SK-N-SH treated with all-trans-retinoic acid at 6 μM for 48 hours (cell line): ENCODE measurements at regions not wholly inside any gene's neighbourhood (a gene's known extent, or its start where the extent isn't known, plus 50 kb on each side); places are given as distances from the start of the nearest gene placed in this dataset.
"Not testable (repeated sequence)": the region's sequence is repeated elsewhere in the genome, so short reads cannot be mapped to it uniquely, and the experiment has no call there.

Experiments
- ATAC-seq: fragments of 200-7000 bp; cut with Tn5 transposase; 3 replicates; pipeline ENCODE4 v1.9.1; 2020; ENCODE audit warnings: mild to moderate bottlenecking, moderate library complexity
- ARNTL ChIP-seq: fragments of 450-650 bp; formaldehyde crosslinking; IDR thresholded peaks from 2 replicates; pipeline ENCODE4 v1.5.0; 2020; ENCODE audit warnings: low read depth, mild to moderate bottlenecking, moderate library complexity, borderline replicate concordance
- BACH2 ChIP-seq: fragments of 250-450 bp; sonication (Bioruptor Pico); IDR thresholded peaks from 2 replicates; pipeline ENCODE4 v1.9.0; 2021; ENCODE audit warnings: mild to moderate bottlenecking, borderline replicate concordance
- CREB5 ChIP-seq: fragments of 250-450 bp; sonication (Bioruptor Pico); IDR thresholded peaks from 2 replicates; pipeline ENCODE4 v1.5.1; 2020; ENCODE audit warnings: low read depth, mild to moderate bottlenecking, moderate library complexity
- CSDC2 ChIP-seq: fragments of 250-450 bp; sonication (Bioruptor Pico); IDR thresholded peaks from 2 replicates; pipeline ENCODE4 v1.5.0; 2020; ENCODE audit warnings: mild to moderate bottlenecking, moderate library complexity
- CSRNP3 ChIP-seq: fragments of 250-450 bp; sonication (Bioruptor Pico); IDR thresholded peaks from 2 replicates; pipeline ENCODE4 v1.5.1; 2021; ENCODE audit warnings: mild to moderate bottlenecking, moderate library complexity
- ESRRG ChIP-seq: fragments of 250-450 bp; sonication (Bioruptor Pico); IDR thresholded peaks from 2 replicates; pipeline ENCODE4 v1.6.1; 2021; ENCODE audit warnings: mild to moderate bottlenecking
- GLIS3 ChIP-seq: fragments of 250-450 bp; sonication (Bioruptor Pico); IDR thresholded peaks from 2 replicates; pipeline ENCODE4 v1.5.0; 2020; ENCODE audit warnings: mild to moderate bottlenecking, moderate library complexity
- OSR1 ChIP-seq: fragments of 250-450 bp; sonication (Bioruptor Pico); IDR thresholded peaks from 2 replicates; pipeline ENCODE4 v1.8.0; 2022; ENCODE audit warnings: moderate library complexity, mild to moderate bottlenecking, inconsistent platforms
- POU6F1 ChIP-seq: fragments of 250-450 bp; sonication (Bioruptor Pico); IDR thresholded peaks from 2 replicates; pipeline ENCODE4 v1.8.0; 2021; ENCODE audit warnings: low read depth, mild to moderate bottlenecking, moderate library complexity, borderline replicate concordance
- RARB ChIP-seq: fragments of 250-450 bp; sonication (Bioruptor Pico); IDR thresholded peaks from 2 replicates; pipeline ENCODE4 v1.8.0; 2021; ENCODE audit warnings: mild to moderate bottlenecking, moderate library complexity
- SNAI2 ChIP-seq: fragments of 250-450 bp; sonication (Bioruptor Pico); IDR thresholded peaks from 2 replicates; pipeline ENCODE4 v1.5.0; 2020; ENCODE audit warnings: mild to moderate bottlenecking, moderate library complexity
- TCF4 ChIP-seq: fragments of 250-450 bp; sonication (Bioruptor Pico); IDR thresholded peaks from 2 replicates; pipeline ENCODE4 v1.8.0; 2021; ENCODE audit warnings: mild to moderate bottlenecking, moderate library complexity, borderline replicate concordance
- TOX ChIP-seq: fragments of 250-450 bp; sonication (Bioruptor Pico); IDR thresholded peaks from 2 replicates; pipeline ENCODE4 v1.8.0; 2021; ENCODE audit warnings: mild to moderate bottlenecking, moderate library complexity, borderline replicate concordance
- TSHZ2 ChIP-seq: fragments of 250-450 bp; sonication (Bioruptor Pico); IDR thresholded peaks from 2 replicates; pipeline ENCODE4 v1.5.0; 2020; ENCODE audit warnings: mild to moderate bottlenecking, moderate library complexity
- ZFP30 ChIP-seq: fragments of 450-650 bp; formaldehyde crosslinking; IDR thresholded peaks from 2 replicates; pipeline ENCODE4 v1.5.0; 2022; ENCODE audit warnings: mild to moderate bottlenecking, moderate library complexity
- ZNF565 ChIP-seq: fragments of 450-650 bp; formaldehyde crosslinking; conservative IDR thresholded peaks from 2 replicates; pipeline ENCODE4 v1.5.0; 2020; ENCODE audit warnings: low read depth, mild to moderate bottlenecking, moderate library complexity
- ZNF70 ChIP-seq: fragments of 450-650 bp; formaldehyde crosslinking; IDR thresholded peaks from 2 replicates; pipeline ENCODE4 v1.5.0; 2020; ENCODE audit warnings: mild to moderate bottlenecking, moderate library complexity
- ZNF8 ChIP-seq: fragments of 450-650 bp; formaldehyde crosslinking; IDR thresholded peaks from 2 replicates; pipeline ENCODE4 v1.5.0; 2020; ENCODE audit warnings: mild to moderate bottlenecking, moderate library complexity

DNA sequence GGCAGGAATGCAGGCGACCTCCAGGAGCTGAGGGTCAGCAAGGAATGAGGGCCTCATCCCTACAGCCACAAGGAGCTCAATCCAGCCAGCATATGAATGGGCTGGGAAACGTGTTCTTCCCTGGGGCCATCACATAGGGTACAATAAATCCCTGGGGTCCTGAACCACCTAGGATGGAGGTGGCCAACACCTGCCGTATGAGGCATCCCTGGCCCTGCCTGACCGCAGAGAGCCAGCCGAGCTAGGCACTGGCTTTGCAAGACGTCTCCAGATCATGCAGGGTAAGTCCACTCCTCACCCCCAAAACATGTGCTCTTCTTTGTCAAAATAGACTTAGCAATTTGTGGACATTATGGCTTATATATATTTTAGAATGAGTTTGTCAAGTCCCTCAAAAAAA is 303.7 kb upstream of the DIO3 start (continued):
- no peak for TF ChIP-seq POU6F1 (CRISPR knock-in tag)
- TF ChIP-seq, all 23 proteins: peak for 0

DNA sequence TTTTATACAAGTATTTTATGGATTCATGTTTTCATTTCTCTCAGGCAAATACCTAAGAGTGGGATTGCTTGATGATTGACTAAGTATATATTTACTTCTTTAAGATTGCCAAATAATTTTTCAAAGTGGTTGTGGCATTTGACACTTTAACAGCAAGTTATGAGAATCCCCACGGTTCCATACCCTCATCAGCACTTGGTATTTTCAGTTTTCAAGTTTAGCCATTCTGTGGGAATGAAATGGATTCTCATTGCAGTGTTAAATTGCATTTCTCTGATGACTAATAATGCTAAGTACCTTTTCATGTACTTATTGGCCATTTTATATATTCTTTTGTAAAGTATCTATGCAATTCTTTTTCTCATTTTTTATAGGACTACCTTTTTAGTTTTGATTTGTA is 301.5 kb upstream of the DIO3 start:
- TF ChIP-seq POU6F1 (CRISPR knock-in tag) (no peak), ESRRG (CRISPR knock-in tag) (no peak), TCF4 (no peak), BACH2 (CRISPR knock-in tag) (no peak), ZFP30 (CRISPR knock-in tag) (no peak), SNAI2 (CRISPR knock-in tag) (no peak), ZNF70 (CRISPR knock-in tag) (no peak), ZNF565 (CRISPR knock-in tag) (no peak), GLIS3 (CRISPR knock-in tag) (no peak), RARB (CRISPR knock-in tag) (no peak), CREB5 (CRISPR knock-in tag) (no peak), ZNF8 (CRISPR knock-in tag) (no peak), OSR1 (CRISPR knock-in tag) (no peak), ARNTL (no peak), TSHZ2 (CRISPR knock-in tag) (no peak), CSRNP3 (no peak)
- no peak for ATAC-seq

GRCh38 chr14:101266441-101266840 is 294.9 kb upstream of the DIO3 start:
- not testable (repeated sequence) for ATAC-seq

DNA sequence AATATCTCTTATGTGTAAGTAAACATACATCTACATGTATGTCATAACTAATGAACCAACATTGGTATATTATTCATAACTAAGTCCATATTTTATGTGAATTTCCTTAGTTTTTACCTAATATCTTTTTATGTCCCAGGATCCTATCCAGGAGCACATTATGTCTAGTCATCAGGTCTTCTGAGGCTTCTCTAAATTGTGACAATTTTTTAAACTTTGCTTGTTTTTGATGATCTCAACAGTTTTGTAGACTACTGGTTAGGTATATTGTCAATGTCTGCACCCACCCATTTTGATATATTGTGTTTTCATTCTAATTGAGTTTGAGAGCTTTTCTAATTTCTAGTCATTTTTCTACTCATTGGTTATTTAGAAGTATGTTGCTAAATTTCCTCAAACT is 288.2 kb upstream of the DIO3 start:
- TF ChIP-seq TOX (CRISPR knock-in tag) (no peak), OSR1 (CRISPR knock-in tag) (no peak), SNAI2 (CRISPR knock-in tag) (no peak), CSDC2 (no peak), TSHZ2 (CRISPR knock-in tag) (no peak)
- ATAC-seq = no peak
